Erythroblast (primary cell): ENCODE measurements at regions not wholly inside any gene's neighbourhood (a gene's known extent, or its start where the extent isn't known, plus 50 kb on each side); places are given as distances from the start of the nearest gene placed in this dataset.

Experiments used
- GATA1 ChIP-seq: IDR thresholded peaks from 2 replicates; pipeline ENCODE4 v1.6.1; 2011; ENCODE audit warnings: low read depth, mild to moderate bottlenecking, control low read depth, low read length, moderate library complexity
- POLR2A ChIP-seq: IDR thresholded peaks from 2 replicates; pipeline ENCODE4 v1.6.1; 2011; ENCODE audit warnings: mild to moderate bottlenecking, low read length

DNA sequence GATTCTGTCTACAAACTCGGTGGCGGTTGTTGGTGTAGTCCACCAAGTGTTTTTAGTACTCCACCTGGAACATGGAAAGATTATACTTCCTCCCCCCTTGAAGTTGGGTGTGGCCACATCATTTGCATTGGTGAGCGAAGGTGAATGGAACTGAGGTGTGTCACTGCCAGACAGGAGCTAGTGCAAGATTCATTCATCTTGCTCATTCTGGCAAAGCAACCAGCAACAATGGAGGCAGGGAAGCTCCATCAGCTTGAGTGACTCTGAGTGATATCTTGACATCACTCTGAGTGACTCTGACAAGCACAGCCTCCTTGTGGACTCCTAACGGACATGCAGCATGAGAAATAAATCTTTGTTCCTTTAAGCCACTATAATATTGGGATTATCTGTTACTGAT is 54.7 kb upstream of the SLC1A4 start:
- TF ChIP-seq POLR2A (no peak), GATA1 (no peak)
